Kidney glomerular epithelial cell (primary cell): ENCODE measurements at regions not wholly inside any gene's neighbourhood (a gene's known extent, or its start where the extent isn't known, plus 50 kb on each side); places are given as distances from the start of the nearest gene placed in this dataset.
"Not testable (repeated sequence)": the region's sequence is repeated elsewhere in the genome, so short reads cannot be mapped to it uniquely, and the experiment has no call there.

Experiments used
- DNase-seq: peaks from one replicate; lab custom pipeline; 2025; lab: John Stamatoyannopoulos, UW

GRCh38 chr7:132030086-132030568 lies 473.7 kb upstream of the PODXL start:
- no peak for DNase-seq

- no peak for DNase-seq
These were observed 473.1 kb upstream of the PODXL start for GRCh38 chr7:132029369-132030085.

- DNase-seq: no peak
These were observed 471.9 kb upstream of the PODXL start for GRCh38 chr7:132028144-132028920.

- no peak for DNase-seq
These were observed 467.9 kb upstream of the PODXL start for GRCh38 chr7:132024290-132024689.

- no peak for DNase-seq
These were observed 467.0 kb upstream of the PODXL start for GRCh38 chr7:132023466-132023865.

- no peak for DNase-seq
These were observed 465.8 kb upstream of the PODXL start for GRCh38 chr7:132022188-132022587.

- DNase-seq: no peak
These were observed 463.3 kb upstream of the PODXL start for GRCh38 chr7:132019703-132020102.

GRCh38 chr7:132009778-132010177 lies 453.4 kb upstream of the PODXL start:
- no peak for DNase-seq

- DNase-seq: no peak
These were observed 448.1 kb upstream of the PODXL start for GRCh38 chr7:132004529-132004928.

GRCh38 chr7:132002343-132002968 lies 446.0 kb upstream of the PODXL start:
- no peak for DNase-seq

- no peak for DNase-seq
These were observed 444.7 kb upstream of the PODXL start for GRCh38 chr7:132001146-132001545.

- DNase-seq: no peak
These were observed 442.8 kb upstream of the PODXL start for GRCh38 chr7:131999193-131999592.

GRCh38 chr7:131995324-131995723 lies 438.9 kb upstream of the PODXL start:
- DNase-seq: no peak

- DNase-seq: not testable (repeated sequence)
These were observed 424.6 kb upstream of the PODXL start for GRCh38 chr7:131981069-131981468.

GRCh38 chr7:131978118-131978517 lies 421.7 kb upstream of the PODXL start:
- not testable (repeated sequence) for DNase-seq

GRCh38 chr7:131976411-131976810 lies 420.0 kb upstream of the PODXL start:
- DNase-seq: no peak

- DNase-seq: no peak
These were observed 418.2 kb upstream of the PODXL start for GRCh38 chr7:131974671-131975070.

- no peak for DNase-seq
These were observed 415.8 kb upstream of the PODXL start for GRCh38 chr7:131972251-131972650.

- no peak for DNase-seq
These were observed 414.2 kb upstream of the PODXL start for GRCh38 chr7:131970602-131971001.

GRCh38 chr7:131969560-131969959 lies 413.1 kb upstream of the PODXL start:
- no peak for DNase-seq

- no peak for DNase-seq
These were observed 410.8 kb upstream of the PODXL start for GRCh38 chr7:131967216-131967730.

GRCh38 chr7:131964203-131964602 lies 407.8 kb upstream of the PODXL start:
- no peak for DNase-seq
